Breast epithelium (tissue), 3 donors: ENCODE measurements at regions not wholly inside any gene's neighbourhood (a gene's known extent, or its start where the extent isn't known, plus 50 kb on each side); places are given as distances from the start of the nearest gene placed in this dataset.

Experiments
- CTCF ChIP-seq, 3 donors: fragments of 450-650 bp; IDR thresholded peaks; one replicate each; pipeline ENCODE4 v1.5.1; 2016 to 2017; ENCODE audit warnings: antibody characterized with exemption in 3 of 3, mild to moderate bottlenecking in 3 of 3, moderate library complexity in 3 of 3
- POLR2A ChIP-seq: fragments of 450-650 bp; IDR thresholded peaks from one replicate; pipeline ENCODE4 v1.6.1; 2016; ENCODE audit warnings: antibody characterized with exemption, mild to moderate bottlenecking, moderate library complexity

GRCh38 chr1:95879498-95880050, 645.6 kb downstream of the RWDD3 start:
- TF ChIP-seq CTCF (IDR thresholded peaks at IDR 0.05) (no peak), POLR2A (no peak)
